ENCODE measurements at regions not wholly inside any gene's neighbourhood (a gene's known extent, or its start where the extent isn't known, plus 50 kb on each side); places are given as distances from the start of the nearest gene placed in this dataset.

DNA sequence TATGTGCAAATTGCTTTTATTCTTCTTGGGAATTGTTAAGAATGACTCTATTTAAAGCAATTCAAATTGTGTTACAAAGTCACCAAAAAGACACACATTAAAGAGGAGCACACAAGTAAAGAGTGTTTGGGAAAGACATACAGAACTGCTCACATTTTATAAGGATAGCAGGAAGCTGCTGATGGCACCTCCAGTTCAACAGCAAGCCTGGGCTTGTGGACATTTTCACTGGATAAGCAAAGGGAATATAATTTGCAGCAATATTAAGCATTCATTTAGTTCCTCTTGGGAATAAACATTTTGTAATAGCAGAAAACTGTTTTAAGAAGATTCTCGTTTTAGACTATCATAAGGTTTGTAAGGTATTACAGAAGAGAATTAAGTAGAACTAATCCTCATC, 1271.9 kb downstream of the ZPLD1 start:
- TF ChIP-seq SUZ12 (IDR thresholded peaks at IDR 0.05; ENCODE audit: extremely low read depth, insufficient read depth, insufficient read length) (no peak), YY1 (IDR thresholded peaks at IDR 0.05; ENCODE audit: insufficient read depth, insufficient read length) (no peak)
